GM12878 (cell line): ENCODE measurements at regions not wholly inside any gene's neighbourhood (a gene's known extent, or its start where the extent isn't known, plus 50 kb on each side); places are given as distances from the start of the nearest gene placed in this dataset.

Experiments used
- ATAC-seq: fragments of 200-7000 bp; cut with Tn5 transposase; 3 replicates; pipeline ENCODE4 v1.9.1; 2020; ENCODE audit warnings: mild to moderate bottlenecking, moderate library complexity
- BruUV-seq: library from RNA; stranded (reverse); fragments of 400-500 nt; replicated peaks from 2 replicates; lab custom pipeline; 2021; lab: Mats Ljungman, UMichigan
- CTCF ChIA-PET: fragments of 300-600 bp; sonication (Branson Sonifier 250); formaldehyde crosslinking; extraction: SDS; loops from one replicate; lab custom pipeline; 2021; ENCODE audit warnings: inconsistent platforms; lab: Yijun Ruan, JAX
- POLR2A ChIA-PET: fragments of 350-600 bp; formaldehyde crosslinking; extraction: SDS; loops from one replicate; lab custom pipeline; 2021; ENCODE audit warnings: inconsistent platforms; lab: Charles Lee
- RAD21 ChIA-PET: fragments of 300-600 bp; sonication (Branson Sonifier 250); formaldehyde crosslinking; loops from one replicate; lab custom pipeline; 2023; ENCODE audit warnings: antibody characterized with exemption; ENCODE audit not compliant: unreplicated experiment; lab: Charles Lee
- SMC1A ChIA-PET: fragments of 300-600 bp; sonication (Branson Sonifier 250); formaldehyde crosslinking; loops from one replicate; lab custom pipeline; 2023; ENCODE audit not compliant: unreplicated experiment, uncharacterized antibody; lab: Charles Lee
- DNase-seq: peaks from one replicate; pipeline ENCODE4 v3.0.0-alpha.2; 2011; ENCODE audit warnings: low read depth, low spot score
- FAIRE-seq: peaks from 3 replicates; lab custom pipeline; 2011; peaks lifted over from hg19 to GRCh38; lab: Jason Lieb, UNC
- H2AFZ ChIP-seq: 2 replicates; pipeline ENCODE4 v1.6.0; 2011; ENCODE audit warnings: low read depth, low read length, control low read depth; ENCODE audit not compliant: control insufficient read depth
- H3K27ac ChIP-seq: 2 replicates; pipeline ENCODE4 v1.5.1; 2011; ENCODE audit warnings: control low read depth; ENCODE audit not compliant: control insufficient read depth, insufficient read depth
- H3K27me3 ChIP-seq, 2 experiments: replicated peaks in 1 of 2; 2 replicates each; pipeline versions ENCODE4 v1.6.0 to v1.6.1; 2011; ENCODE audit warnings: low read length in 1 of 2; ENCODE audit not compliant: control insufficient read depth in 2 of 2, insufficient read depth in 2 of 2
- H3K36me3 ChIP-seq, 2 experiments: 2 replicates each; pipeline ENCODE4 v1.5.1; 2011; ENCODE audit warnings: low read length in 1 of 2; ENCODE audit not compliant: control insufficient read depth in 2 of 2, insufficient read depth in 2 of 2
- H3K4me1 ChIP-seq: 2 replicates; pipeline ENCODE4 v1.6.1; 2011; ENCODE audit warnings: mild to moderate bottlenecking, low read length, moderate library complexity, mixed read lengths; ENCODE audit not compliant: control insufficient read depth, insufficient read depth
- H3K4me2 ChIP-seq: 2 replicates; pipeline ENCODE4 v1.6.0; 2011; ENCODE audit warnings: control low read depth; ENCODE audit not compliant: control insufficient read depth, insufficient read depth
- H3K4me3 ChIP-seq: fragments of 200-600 bp; sonication (generic); 2 replicates; pipeline ENCODE4 v1.5.1; 2016
- H3K79me2 ChIP-seq: 2 replicates; pipeline ENCODE4 v1.6.0; 2011; ENCODE audit warnings: low read length; ENCODE audit not compliant: control insufficient read depth, insufficient read depth
- H3K9ac ChIP-seq: 2 replicates; pipeline ENCODE4 v1.8.0; 2011; ENCODE audit warnings: low read length, control low read depth, mixed read lengths; ENCODE audit not compliant: control insufficient read depth, insufficient read depth
- H3K9me3 ChIP-seq: replicated peaks from 3 replicates; pipeline ENCODE4 v1.5.1; 2011; ENCODE audit warnings: mild to moderate bottlenecking, low read length; ENCODE audit not compliant: control insufficient read depth, insufficient read depth
- H4K20me1 ChIP-seq: 2 replicates; pipeline ENCODE4 v1.6.0; 2011; ENCODE audit not compliant: control insufficient read depth, insufficient read depth
- ASH2L ChIP-seq: fragments of 300-600, 200-600 bp; sonication (generic); IDR thresholded peaks from 2 replicates; pipeline ENCODE4 v1.6.1; 2017; ENCODE audit warnings: low read depth, mild to moderate bottlenecking, borderline replicate concordance
- HCFC1 ChIP-seq: fragments of 150-350 bp; IDR thresholded peaks from 2 replicates; pipeline ENCODE4 v1.6.1; 2014; ENCODE audit warnings: low read length
- JUND ChIP-seq: IDR thresholded peaks from 2 replicates; pipeline ENCODE4 v1.6.1; 2012; ENCODE audit warnings: low read depth, mild to moderate bottlenecking, low read length, improper control_type of control experiment, moderate library complexity
- RB1 ChIP-seq: fragments of 450-650 bp; formaldehyde crosslinking; IDR thresholded peaks from 2 replicates; pipeline ENCODE4 v1.6.1; 2017; ENCODE audit warnings: mild to moderate bottlenecking, borderline replicate concordance
- TAF1 ChIP-seq: IDR thresholded peaks from 2 replicates; pipeline ENCODE4 v1.6.1; 2011; ENCODE audit warnings: mild to moderate bottlenecking, low read depth, low read length, borderline replicate concordance
- USF2 ChIP-seq: IDR thresholded peaks from 2 replicates; pipeline ENCODE4 v1.6.1; 2011; ENCODE audit warnings: low read depth, low read length, improper control_type of control experiment, borderline replicate concordance
- ZNF207 ChIP-seq: fragments of 450-650 bp; IDR thresholded peaks from 2 replicates; pipeline ENCODE4 v1.6.1; 2014; ENCODE audit warnings: antibody characterized with exemption, mild to moderate bottlenecking, borderline replicate concordance
- WGBS: methylation state at CpG from one replicate; pipeline ENCODE4 v1.1.6; 2016; ENCODE audit warnings: low lambda C conversion rate; ENCODE audit not compliant: insufficient replicate concordance, insufficient coverage; ENCODE audit errors: missing lambda C conversion rate; 5-methylcytosine and 5-hydroxymethylcytosine counted together
- in situ Hi-C: fragments of 300-500 bp; cut with MboI; formaldehyde crosslinking; loops from 9 replicates; pipeline ENCODE4 v1.14.3; 2018; ENCODE audit warnings: mixed read lengths
- intact Hi-C: fragments of 100-400 bp; cut with micrococcal nuclease; formaldehyde crosslinking; loops from one replicate; pipeline ENCODE4 v1.14.2; 2022; ENCODE audit not compliant: unreplicated experiment
- TF ChIP-seq, protein P1 (sequence below): IDR thresholded peaks from 2 replicates; pipeline ENCODE4 v1.6.1; 2011; ENCODE audit warnings: low read depth, mild to moderate bottlenecking, low read length, moderate library complexity, borderline replicate concordance; ENCODE audit errors: extremely low read depth

GRCh38 chr20:12592756-12593155, 416.0 kb upstream of the SPTLC3 start:
- Histone ChIP-seq H3K4me2 (no peak overlapping the region), H4K20me1 (no peaks in the 10 kb centered on the region), H2AFZ (no peak overlapping the region), H3K79me2 (no peaks in the 10 kb centered on the region), H3K4me1 (no peaks in the 10 kb centered on the region), H3K4me3 (no peak overlapping the region), H3K27ac (no peak overlapping the region), H3K36me3 (no peaks in the 10 kb centered on the region), H3K27me3 (no peaks in the 10 kb centered on the region), H3K9me3 (no peaks in the 10 kb centered on the region), H3K9ac (no peak overlapping the region)
- ChIA-PET CTCF (no interaction called here), POLR2A (no interaction called here), SMC1A (no interaction called here), RAD21 (no interaction called here)
- in situ Hi-C loops = no loop called here
- intact Hi-C loops = no loop called here
- TF ChIP-seq, protein P1, sequence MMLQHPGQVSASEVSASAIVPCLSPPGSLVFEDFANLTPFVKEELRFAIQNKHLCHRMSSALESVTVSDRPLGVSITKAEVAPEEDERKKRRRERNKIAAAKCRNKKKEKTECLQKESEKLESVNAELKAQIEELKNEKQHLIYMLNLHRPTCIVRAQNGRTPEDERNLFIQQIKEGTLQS = no peak
- no peak for TF ChIP-seq USF2
- no peak for TF ChIP-seq HCFC1
- no peak for TF ChIP-seq ZNF207
- no peak for TF ChIP-seq TAF1
- TF ChIP-seq RB1 = no peak
- no peak for TF ChIP-seq JUND
- TF ChIP-seq ASH2L = no peak
- DNase-seq (no peak), ATAC-seq (no peak), FAIRE-seq (no peak)
- 8% methylated on average over 4 of the region's 4 CpGs for WGBS
- no TSS peak for BruUV-seq
